ENCODE measurements at regions not wholly inside any gene's neighbourhood (a gene's known extent, or its start where the extent isn't known, plus 50 kb on each side); places are given as distances from the start of the nearest gene placed in this dataset.

DNA sequence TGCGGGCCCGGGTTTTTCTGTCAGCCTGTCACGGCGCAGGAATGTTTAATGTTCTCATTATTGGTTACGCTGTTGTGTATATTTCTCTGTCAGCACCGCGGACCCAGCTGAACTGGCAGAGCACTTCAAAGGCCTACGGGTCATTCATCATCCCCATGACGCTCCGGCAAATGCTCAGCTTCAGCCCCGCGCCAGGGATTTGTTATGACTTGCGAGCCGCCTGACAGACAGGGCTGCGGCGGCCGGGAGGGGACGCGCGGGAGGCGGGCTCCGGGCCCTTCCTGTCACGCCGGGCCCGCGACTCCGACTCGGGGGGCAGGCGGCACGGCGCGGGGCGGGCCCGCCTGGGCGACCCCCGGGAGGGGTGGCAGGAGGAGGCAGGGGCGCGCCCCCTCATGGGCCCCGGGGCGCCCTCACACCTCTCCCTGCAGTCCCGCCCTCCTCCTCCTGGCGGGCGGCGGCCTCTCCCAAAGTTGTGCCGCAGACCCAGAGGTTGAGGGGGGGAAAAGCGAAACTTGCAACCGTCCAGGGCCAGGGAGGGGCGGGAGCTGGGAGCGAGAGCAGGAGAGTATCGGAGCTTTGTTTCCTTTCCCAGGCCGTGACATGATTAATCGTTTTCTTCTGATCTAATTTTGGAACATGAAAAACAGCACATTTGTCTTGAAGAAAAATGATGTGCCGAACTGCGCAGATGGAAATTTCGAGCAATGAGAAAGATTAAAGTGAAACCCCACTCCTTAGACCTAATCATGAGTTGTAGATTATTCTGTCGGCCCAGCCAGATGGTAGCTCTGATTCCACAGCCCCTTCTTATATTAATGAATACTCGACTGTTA lies 59.3 kb upstream of the COMTD1 start:
- peak; percentile 33 for DNase-seq (ENCODE audit: extremely low spot score, insufficient read length, low read depth)
- no peak for FAIRE-seq

DNA sequence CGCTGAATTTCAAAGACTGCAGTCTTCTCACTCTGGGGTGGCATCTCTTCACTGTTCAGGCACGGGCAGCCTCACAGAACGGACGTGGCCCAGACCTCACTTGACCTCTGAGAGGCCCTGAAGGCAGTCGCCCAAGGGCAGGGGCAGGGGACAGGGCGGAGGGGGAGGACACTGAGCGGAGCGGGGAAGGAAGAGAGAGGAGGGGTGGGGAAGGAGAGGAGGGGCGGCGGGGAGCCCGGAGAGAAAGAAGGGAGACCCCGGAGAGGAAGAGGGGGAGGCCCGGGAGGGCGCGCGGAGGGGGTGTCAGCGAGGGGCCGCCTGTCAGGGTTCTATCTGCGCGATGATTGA lies 58.7 kb upstream of the COMTD1 start:
- no peak for FAIRE-seq
- DNase-seq (ENCODE audit: extremely low spot score, insufficient read length, low read depth): no peak

DNA sequence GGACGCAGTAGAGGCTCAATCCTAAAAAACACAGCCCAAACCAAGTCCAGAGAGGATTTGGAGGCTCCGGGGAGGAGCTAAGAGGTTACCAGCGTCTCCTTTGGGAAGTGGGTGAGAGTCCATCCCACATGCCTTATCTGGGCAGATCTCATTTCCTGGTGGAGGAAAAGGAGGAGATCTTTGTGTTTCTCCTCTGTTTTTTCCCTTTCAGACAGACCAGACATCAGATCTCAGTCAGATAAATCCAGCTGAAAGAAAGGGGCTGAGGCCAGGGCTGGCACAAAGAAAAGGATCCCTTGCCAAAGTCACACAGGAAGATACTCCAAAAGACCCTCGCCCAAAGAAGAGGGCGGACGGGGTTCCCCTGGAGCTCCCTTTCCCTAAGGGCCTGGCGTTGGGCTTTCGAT lies 58.3 kb upstream of the COMTD1 start:
- FAIRE-seq (no peak), DNase-seq (ENCODE audit: extremely low spot score, insufficient read length, low read depth) (no peak)

DNA sequence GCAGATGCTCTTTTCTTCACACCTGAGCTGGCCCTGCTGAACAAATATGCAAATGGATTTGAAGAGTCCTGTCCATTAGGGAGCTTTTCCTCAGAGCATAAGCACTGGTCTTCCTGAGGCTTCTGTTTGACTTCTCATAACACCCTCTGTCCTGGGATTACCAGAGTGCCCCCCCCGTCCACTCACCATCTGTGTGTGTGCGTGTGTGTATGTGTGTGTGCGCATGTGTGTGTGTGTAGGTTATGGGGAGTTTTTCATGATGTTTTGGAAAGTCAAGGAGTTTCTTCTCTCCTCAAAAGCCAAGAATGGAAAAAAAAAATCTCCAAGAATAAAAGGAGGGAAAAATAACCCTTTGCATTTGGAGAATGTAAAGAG lies 57.7 kb upstream of the COMTD1 start:
- DNase-seq (ENCODE audit: extremely low spot score, insufficient read length, low read depth): no peak

DNA sequence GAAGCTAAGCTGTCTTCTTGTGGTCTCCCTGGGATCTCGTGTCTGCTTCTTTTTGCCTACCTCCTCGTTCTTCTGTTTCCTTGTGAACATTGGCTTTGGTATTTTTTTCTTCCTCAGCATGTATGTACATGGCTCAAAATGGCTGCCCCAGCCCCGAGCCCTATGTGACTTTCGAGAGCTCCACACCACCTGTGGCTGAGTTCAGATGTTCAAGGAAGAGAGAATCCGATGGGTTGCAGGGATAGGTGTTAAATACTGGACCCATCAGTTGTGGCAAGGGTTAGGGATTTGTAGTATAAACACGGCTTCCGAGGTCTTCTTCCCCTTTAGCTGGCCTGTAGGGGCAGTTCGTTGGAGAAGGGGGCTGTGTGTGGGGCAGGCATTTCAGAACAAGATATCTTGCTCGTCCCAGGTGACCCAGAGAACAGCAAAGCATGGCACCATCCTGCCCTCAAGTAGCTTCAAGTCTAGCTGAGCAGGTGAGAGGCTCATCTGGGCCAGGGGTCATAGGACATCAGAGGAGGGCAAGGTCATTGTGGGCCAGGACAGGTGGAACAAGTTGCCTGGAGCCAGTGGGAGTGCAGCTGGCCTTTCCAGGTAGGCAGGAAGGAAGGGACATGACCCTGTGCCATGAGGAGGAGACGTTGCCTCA lies 57.2 kb upstream of the COMTD1 start:
- no peak for DNase-seq (ENCODE audit: extremely low spot score, insufficient read length, low read depth)
- FAIRE-seq: no peak

More for the DNA sequence above, 57.7 kb upstream of the COMTD1 start:
- FAIRE-seq: no peak

DNA sequence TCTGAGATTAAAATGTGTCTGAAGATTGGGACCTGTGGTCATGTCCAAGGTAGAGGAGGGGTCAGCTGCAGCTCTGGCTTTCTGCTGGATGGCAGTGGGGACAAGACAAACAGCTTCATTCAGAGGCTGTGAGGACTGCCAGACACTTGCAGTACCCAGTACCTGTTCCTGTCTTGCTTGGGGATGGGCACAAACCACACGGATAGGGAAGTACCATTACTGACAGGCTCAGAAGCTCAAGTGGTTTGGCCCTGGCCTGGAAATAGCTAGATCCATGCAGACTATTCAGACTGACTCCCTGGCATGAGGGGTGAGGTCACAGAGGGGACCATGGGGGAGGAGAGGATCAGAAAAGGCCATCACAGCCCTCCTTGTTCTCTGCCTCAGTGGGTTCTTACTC lies 56.0 kb upstream of the COMTD1 start:
- no peak for FAIRE-seq
- DNase-seq (ENCODE audit: extremely low spot score, insufficient read length, low read depth): no peak

DNA sequence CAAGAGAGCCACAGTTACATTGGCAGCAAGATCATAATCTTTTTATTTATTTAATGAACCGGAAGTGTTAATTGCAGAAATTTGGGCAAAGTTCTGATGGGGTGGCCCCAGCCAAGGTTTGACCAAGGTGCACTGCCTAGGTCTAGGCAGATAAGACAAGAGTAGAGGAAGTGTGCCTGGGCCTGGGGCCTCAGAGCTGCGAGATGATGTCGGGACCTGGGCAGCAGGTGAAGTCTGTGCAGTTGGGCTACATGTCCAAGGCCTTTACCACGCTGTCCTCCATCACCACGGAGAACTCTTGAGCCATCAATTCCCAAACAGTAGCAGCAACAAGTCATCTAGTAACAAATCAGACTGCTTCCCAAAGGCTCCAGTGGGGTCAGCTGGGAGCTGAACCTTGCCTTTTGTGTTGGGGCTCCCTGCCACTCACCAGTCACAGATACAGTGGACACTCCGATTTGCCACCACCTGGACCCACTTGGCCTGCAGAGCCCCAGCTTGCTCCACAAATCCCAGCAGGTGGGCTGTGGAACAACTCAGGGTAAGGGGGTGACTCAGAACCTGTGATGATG lies 52.5 kb upstream of the COMTD1 start:
- no peak for FAIRE-seq
- DNase-seq (ENCODE audit: extremely low spot score, insufficient read length, low read depth): no peak

DNA sequence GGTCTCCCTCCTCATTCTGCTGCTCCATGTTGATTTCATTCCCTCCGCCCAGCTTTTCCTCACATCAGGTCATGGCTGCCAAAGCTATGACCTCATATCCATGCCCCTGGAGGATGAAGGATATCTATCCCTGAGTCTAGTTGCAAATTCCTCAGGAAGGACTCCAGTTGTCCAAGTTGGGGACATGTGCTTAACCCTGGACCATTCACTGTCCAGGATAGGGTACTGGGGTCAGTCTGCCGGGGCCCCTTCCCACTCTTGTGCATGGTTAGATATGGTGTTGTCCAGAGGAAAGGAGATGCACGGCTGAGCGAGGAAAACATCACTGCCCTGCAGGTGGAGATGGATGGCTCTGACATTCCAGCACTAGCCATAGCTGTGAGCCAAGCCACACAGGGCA lies 51.9 kb upstream of the COMTD1 start:
- DNase-seq (ENCODE audit: extremely low spot score, insufficient read length, low read depth) (no peak), FAIRE-seq (no peak)

DNA sequence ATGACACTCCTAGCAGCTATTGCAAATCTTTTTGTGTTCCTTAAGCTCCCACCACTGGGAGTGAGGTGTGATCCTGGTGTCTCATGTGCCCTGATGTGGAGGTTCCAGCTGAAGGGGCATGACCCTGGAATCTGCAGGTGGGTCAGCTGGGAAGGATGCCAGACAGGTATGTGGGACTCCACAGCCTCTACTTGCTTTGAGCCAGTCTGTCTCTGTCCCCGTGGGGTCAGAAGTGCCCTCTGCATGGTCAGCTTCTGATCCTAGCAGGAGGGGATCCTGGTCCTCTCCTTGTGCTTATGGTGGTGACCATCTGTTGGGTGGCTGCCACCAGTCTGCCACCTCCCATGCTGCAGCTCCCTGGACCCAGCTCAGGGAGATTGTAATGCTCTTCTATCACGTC lies 51.1 kb upstream of the COMTD1 start:
- FAIRE-seq: no peak
- DNase-seq (ENCODE audit: extremely low spot score, insufficient read length, low read depth): no peak

Measured in GM18507 (cell line).